Activated naive CD4-positive, alpha-beta T cell treated with anti-CD3 and anti-CD28 coated beads, Interleukin-2, amount 50 U/mL, for 24 hours (primary cell): ENCODE measurements at regions not wholly inside any gene's neighbourhood (a gene's known extent, or its start where the extent isn't known, plus 50 kb on each side); places are given as distances from the start of the nearest gene placed in this dataset.

Experiments used
- H3K27ac Mint-ChIP-seq: one replicate; pipeline ENCODE4 v1.8.0; 2021; ENCODE audit warnings: mild to moderate bottlenecking, mixed read lengths
- H3K27me3 Mint-ChIP-seq: one replicate; pipeline ENCODE4 v1.8.0; 2021; ENCODE audit warnings: mixed read lengths
- H3K36me3 Mint-ChIP-seq: one replicate; pipeline ENCODE4 v1.8.0; 2021; ENCODE audit warnings: mixed read lengths
- H3K4me1 Mint-ChIP-seq: one replicate; pipeline ENCODE4 v1.8.0; 2021; ENCODE audit warnings: mixed read lengths
- H3K4me3 Mint-ChIP-seq: one replicate; pipeline ENCODE4 v1.8.0; 2021; ENCODE audit warnings: mild to moderate bottlenecking, mixed read lengths
- H3K9me3 Mint-ChIP-seq: one replicate; pipeline ENCODE4 v1.8.0; 2021; ENCODE audit warnings: mixed read lengths

GRCh38 chr5:27403243-27403882, 365.0 kb upstream of the CDH9 start:
- H3K27ac Mint-ChIP-seq, result no peak overlapping the region
- H3K4me1 Mint-ChIP-seq, result no peaks in the 10 kb centered on the region
- peaks cover 4% of the 10 kb centered on the region for H3K9me3 Mint-ChIP-seq
- no peak overlapping the region for H3K4me3 Mint-ChIP-seq
- H3K36me3 Mint-ChIP-seq, result no peaks in the 10 kb centered on the region
- H3K27me3 Mint-ChIP-seq, result no peaks in the 10 kb centered on the region

GRCh38 chr5:27402828-27403227, 364.4 kb upstream of the CDH9 start:
- no peaks in the 10 kb centered on the region for H3K4me1 Mint-ChIP-seq
- no peaks in the 10 kb centered on the region for H3K36me3 Mint-ChIP-seq
- H3K27me3 Mint-ChIP-seq, result no peaks in the 10 kb centered on the region
- no peak overlapping the region for H3K4me3 Mint-ChIP-seq
- peaks cover 4% of the 10 kb centered on the region for H3K9me3 Mint-ChIP-seq
- H3K27ac Mint-ChIP-seq, result no peak overlapping the region

GRCh38 chr5:27396998-27397397, 358.6 kb upstream of the CDH9 start:
- Mint-ChIP-seq H3K27me3 (no peaks in the 10 kb centered on the region), H3K4me3 (no peak overlapping the region), H3K27ac (no peak overlapping the region)

GRCh38 chr5:27392716-27393115, 354.3 kb upstream of the CDH9 start:
- Mint-ChIP-seq H3K9me3 (peaks cover 8% of the 10 kb centered on the region), H3K27ac (no peak overlapping the region), H3K4me3 (no peak overlapping the region), H3K4me1 (no peaks in the 10 kb centered on the region), H3K27me3 (no peaks in the 10 kb centered on the region), H3K36me3 (no peaks in the 10 kb centered on the region)

More at GRCh38 chr5:27396998-27397397, 358.6 kb upstream of the CDH9 start:
- Mint-ChIP-seq H3K9me3 (peaks cover 5% of the 10 kb centered on the region), H3K36me3 (no peaks in the 10 kb centered on the region), H3K4me1 (no peaks in the 10 kb centered on the region)

- H3K36me3 Mint-ChIP-seq, result no peaks in the 10 kb centered on the region
Measured at GRCh38 chr5:27389696-27390095, 351.3 kb upstream of the CDH9 start.

GRCh38 chr5:27388755-27389154, 350.4 kb upstream of the CDH9 start:
- H3K27ac Mint-ChIP-seq, result no peak overlapping the region
- peaks cover 16% of the 10 kb centered on the region for H3K9me3 Mint-ChIP-seq
- H3K27me3 Mint-ChIP-seq, result no peaks in the 10 kb centered on the region
- no peaks in the 10 kb centered on the region for H3K36me3 Mint-ChIP-seq
- no peaks in the 10 kb centered on the region for H3K4me1 Mint-ChIP-seq
- H3K4me3 Mint-ChIP-seq, result no peak overlapping the region

More at GRCh38 chr5:27389696-27390095, 351.3 kb upstream of the CDH9 start:
- H3K4me3 Mint-ChIP-seq, result no peak overlapping the region
- no peaks in the 10 kb centered on the region for H3K27me3 Mint-ChIP-seq
- no peaks in the 10 kb centered on the region for H3K4me1 Mint-ChIP-seq
- H3K9me3 Mint-ChIP-seq, result peaks cover 16% of the 10 kb centered on the region
- no peak overlapping the region for H3K27ac Mint-ChIP-seq

- Mint-ChIP-seq H3K9me3 (peaks cover 16% of the 10 kb centered on the region), H3K27me3 (no peaks in the 10 kb centered on the region), H3K4me3 (no peak overlapping the region), H3K27ac (no peak overlapping the region), H3K36me3 (no peaks in the 10 kb centered on the region), H3K4me1 (no peaks in the 10 kb centered on the region)
Measured at GRCh38 chr5:27387535-27388073, 349.2 kb upstream of the CDH9 start.

GRCh38 chr5:27381686-27382085, 343.3 kb upstream of the CDH9 start:
- no peak overlapping the region for H3K27ac Mint-ChIP-seq
- no peaks in the 10 kb centered on the region for H3K27me3 Mint-ChIP-seq
- H3K4me3 Mint-ChIP-seq, result no peak overlapping the region
- H3K4me1 Mint-ChIP-seq, result no peaks in the 10 kb centered on the region
- no peaks in the 10 kb centered on the region for H3K36me3 Mint-ChIP-seq
- H3K9me3 Mint-ChIP-seq, result peaks cover 15% of the 10 kb centered on the region

- H3K4me3 Mint-ChIP-seq, result no peak overlapping the region
- H3K9me3 Mint-ChIP-seq, result peaks cover 14% of the 10 kb centered on the region
- no peaks in the 10 kb centered on the region for H3K36me3 Mint-ChIP-seq
- no peaks in the 10 kb centered on the region for H3K27me3 Mint-ChIP-seq
- no peaks in the 10 kb centered on the region for H3K4me1 Mint-ChIP-seq
- H3K27ac Mint-ChIP-seq, result no peak overlapping the region
Measured at GRCh38 chr5:27377626-27378025, 339.2 kb upstream of the CDH9 start.

- Mint-ChIP-seq H3K9me3 (no peaks in the 10 kb centered on the region), H3K36me3 (no peaks in the 10 kb centered on the region), H3K4me1 (no peaks in the 10 kb centered on the region), H3K4me3 (no peak overlapping the region), H3K27ac (no peak overlapping the region), H3K27me3 (no peaks in the 10 kb centered on the region)
Measured at GRCh38 chr5:27353970-27354369, 315.6 kb upstream of the CDH9 start.

GRCh38 chr5:27353540-27353939, 315.2 kb upstream of the CDH9 start:
- Mint-ChIP-seq H3K27ac (no peak overlapping the region), H3K9me3 (peaks cover 2% of the 10 kb centered on the region), H3K27me3 (no peaks in the 10 kb centered on the region), H3K36me3 (no peaks in the 10 kb centered on the region), H3K4me3 (no peak overlapping the region), H3K4me1 (no peaks in the 10 kb centered on the region)

- H3K27me3 Mint-ChIP-seq, result no peaks in the 10 kb centered on the region
- H3K27ac Mint-ChIP-seq, result no peak overlapping the region
- H3K9me3 Mint-ChIP-seq, result peaks cover 7% of the 10 kb centered on the region
- no peak overlapping the region for H3K4me3 Mint-ChIP-seq
- no peaks in the 10 kb centered on the region for H3K36me3 Mint-ChIP-seq
- H3K4me1 Mint-ChIP-seq, result no peaks in the 10 kb centered on the region
Measured at GRCh38 chr5:27341342-27341741, 303.0 kb upstream of the CDH9 start.

- Mint-ChIP-seq H3K27me3 (no peaks in the 10 kb centered on the region), H3K36me3 (no peaks in the 10 kb centered on the region), H3K4me1 (no peaks in the 10 kb centered on the region), H3K9me3 (peaks cover 7% of the 10 kb centered on the region), H3K27ac (no peak overlapping the region), H3K4me3 (no peak overlapping the region)
Measured at GRCh38 chr5:27336817-27337216, 298.4 kb upstream of the CDH9 start.

- Mint-ChIP-seq H3K27me3 (no peaks in the 10 kb centered on the region), H3K9me3 (peaks cover 3% of the 10 kb centered on the region), H3K4me1 (no peaks in the 10 kb centered on the region), H3K36me3 (no peaks in the 10 kb centered on the region), H3K4me3 (no peak overlapping the region), H3K27ac (no peak overlapping the region)
Measured at GRCh38 chr5:27328480-27328879, 290.1 kb upstream of the CDH9 start.

GRCh38 chr5:27325513-27325912, 287.1 kb upstream of the CDH9 start:
- Mint-ChIP-seq H3K4me3 (no peak overlapping the region), H3K27me3 (no peaks in the 10 kb centered on the region), H3K27ac (no peak overlapping the region), H3K4me1 (no peaks in the 10 kb centered on the region), H3K9me3 (peaks cover 3% of the 10 kb centered on the region), H3K36me3 (no peaks in the 10 kb centered on the region)

GRCh38 chr5:27318701-27319100, 280.3 kb upstream of the CDH9 start:
- no peaks in the 10 kb centered on the region for H3K4me1 Mint-ChIP-seq
- no peaks in the 10 kb centered on the region for H3K27me3 Mint-ChIP-seq
- H3K4me3 Mint-ChIP-seq, result no peak overlapping the region
- H3K27ac Mint-ChIP-seq, result no peak overlapping the region
- no peaks in the 10 kb centered on the region for H3K36me3 Mint-ChIP-seq
- peaks cover 7% of the 10 kb centered on the region for H3K9me3 Mint-ChIP-seq

- Mint-ChIP-seq H3K9me3 (peaks cover 5% of the 10 kb centered on the region), H3K27me3 (no peaks in the 10 kb centered on the region), H3K27ac (no peak overlapping the region), H3K4me3 (no peak overlapping the region), H3K36me3 (no peaks in the 10 kb centered on the region), H3K4me1 (no peaks in the 10 kb centered on the region)
Measured at GRCh38 chr5:27316271-27316650, 277.9 kb upstream of the CDH9 start.
